ENCODE measurements at regions not wholly inside any gene's neighbourhood (a gene's known extent, or its start where the extent isn't known, plus 50 kb on each side); places are given as distances from the start of the nearest gene placed in this dataset.
"Not testable (repeated sequence)": the region's sequence is repeated elsewhere in the genome, so short reads cannot be mapped to it uniquely, and the experiment has no call there.

- no peak for TF ChIP-seq AFF4 (CRISPR knock-in tag; IDR thresholded peaks at IDR 0.05; ENCODE audit: borderline replicate concordance)
These were observed 134.3 kb downstream of the ZNF37A start (continued) for GRCh38 chr10:38228394-38228793.

GRCh38 chr10:38238479-38238878 is 144.3 kb downstream of the ZNF37A start:
- H3K36me3 Mint-ChIP-seq, result peaks cover 45% of the 10 kb centered on the region
- CTCF ChIA-PET; H3K4me1 Mint-ChIP-seq; DNase-seq (ENCODE audit: low spot score); ATAC-seq; H3K4me3 Mint-ChIP-seq; H3K27ac Mint-ChIP-seq; H3K27me3 Mint-ChIP-seq (ENCODE audit: low read depth); POLR2A ChIA-PET: not testable (repeated sequence)
- peaks cover 66% of the 10 kb centered on the region for H3K9me3 Mint-ChIP-seq

GRCh38 chr10:38242061-38242649 is 148.0 kb downstream of the ZNF37A start:
- H3K4me1 Mint-ChIP-seq; H3K27me3 Mint-ChIP-seq (ENCODE audit: low read depth); DNase-seq (ENCODE audit: low spot score); H3K4me3 Mint-ChIP-seq; ATAC-seq; CTCF ChIA-PET; POLR2A ChIA-PET; H3K27ac Mint-ChIP-seq: not testable (repeated sequence)
- Mint-ChIP-seq H3K36me3 (peaks cover 58% of the 10 kb centered on the region), H3K9me3 (peaks cover 72% of the 10 kb centered on the region)

GRCh38 chr10:38248113-38248512 is 154.0 kb downstream of the ZNF37A start:
- H3K4me3 Mint-ChIP-seq; H3K4me1 Mint-ChIP-seq; CTCF ChIA-PET; H3K27me3 Mint-ChIP-seq (ENCODE audit: low read depth); DNase-seq (ENCODE audit: low spot score); H3K27ac Mint-ChIP-seq; ATAC-seq; POLR2A ChIA-PET: not testable (repeated sequence)
- H3K9me3 Mint-ChIP-seq, result peaks cover 74% of the 10 kb centered on the region
- H3K36me3 Mint-ChIP-seq, result peaks cover 53% of the 10 kb centered on the region

GRCh38 chr10:38252551-38252950 is 158.4 kb downstream of the ZNF37A start:
- POLR2A ChIA-PET; ATAC-seq; CTCF ChIA-PET; H3K4me1 Mint-ChIP-seq; H3K27ac Mint-ChIP-seq; DNase-seq (ENCODE audit: low spot score); H3K4me3 Mint-ChIP-seq: not testable (repeated sequence)
- Mint-ChIP-seq H3K27me3 (ENCODE audit: low read depth) (peaks cover 11% of the 10 kb centered on the region), H3K9me3 (peaks cover 77% of the 10 kb centered on the region), H3K36me3 (peaks cover 48% of the 10 kb centered on the region)

- POLR2A ChIA-PET; ATAC-seq; H3K4me1 Mint-ChIP-seq; DNase-seq (ENCODE audit: low spot score); H3K27me3 Mint-ChIP-seq (ENCODE audit: low read depth); CTCF ChIA-PET; H3K27ac Mint-ChIP-seq; H3K4me3 Mint-ChIP-seq: not testable (repeated sequence)
- Mint-ChIP-seq H3K9me3 (peaks cover 43% of the 10 kb centered on the region), H3K36me3 (peaks cover 39% of the 10 kb centered on the region)
These were observed 173.4 kb downstream of the ZNF37A start for GRCh38 chr10:38267555-38267954.

- H3K4me3 Mint-ChIP-seq; POLR2A ChIA-PET; H3K27me3 Mint-ChIP-seq (ENCODE audit: low read depth); DNase-seq (ENCODE audit: low spot score); H3K27ac Mint-ChIP-seq; CTCF ChIA-PET; ATAC-seq; H3K4me1 Mint-ChIP-seq: not testable (repeated sequence)
- H3K9me3 Mint-ChIP-seq, result peaks cover 48% of the 10 kb centered on the region
- peaks cover 46% of the 10 kb centered on the region for H3K36me3 Mint-ChIP-seq
These were observed 176.9 kb downstream of the ZNF37A start for GRCh38 chr10:38271031-38271430.

GRCh38 chr10:38274879-38275278 is 180.7 kb downstream of the ZNF37A start:
- POLR2A ChIA-PET; H3K4me1 Mint-ChIP-seq; ATAC-seq; H3K27me3 Mint-ChIP-seq (ENCODE audit: low read depth); CTCF ChIA-PET; H3K4me3 Mint-ChIP-seq; DNase-seq (ENCODE audit: low spot score); H3K27ac Mint-ChIP-seq: not testable (repeated sequence)
- peaks cover 35% of the 10 kb centered on the region for H3K36me3 Mint-ChIP-seq
- H3K9me3 Mint-ChIP-seq, result peaks cover 37% of the 10 kb centered on the region

- H3K4me1 Mint-ChIP-seq; CTCF ChIA-PET; H3K4me3 Mint-ChIP-seq; ATAC-seq; DNase-seq (ENCODE audit: low spot score); H3K27ac Mint-ChIP-seq; H3K27me3 Mint-ChIP-seq (ENCODE audit: low read depth); POLR2A ChIA-PET: not testable (repeated sequence)
- Mint-ChIP-seq H3K9me3 (peaks cover 52% of the 10 kb centered on the region), H3K36me3 (peaks cover 43% of the 10 kb centered on the region)
These were observed 198.4 kb downstream of the ZNF37A start for GRCh38 chr10:38292560-38292959.

- CTCF ChIA-PET, result not testable (repeated sequence)
These were observed 216.0 kb downstream of the ZNF37A start for GRCh38 chr10:38310111-38310510.

GRCh38 chr10:38315090-38315805 is 221.1 kb downstream of the ZNF37A start:
- H3K27ac Mint-ChIP-seq; H3K4me3 Mint-ChIP-seq; CTCF ChIA-PET; DNase-seq (ENCODE audit: low spot score); ATAC-seq; H3K4me1 Mint-ChIP-seq; POLR2A ChIA-PET; H3K27me3 Mint-ChIP-seq (ENCODE audit: low read depth): not testable (repeated sequence)
- H3K36me3 Mint-ChIP-seq, result peaks cover 52% of the 10 kb centered on the region
- H3K9me3 Mint-ChIP-seq, result peaks cover 55% of the 10 kb centered on the region

More at GRCh38 chr10:38310111-38310510, 216.0 kb downstream of the ZNF37A start:
- H3K4me1 Mint-ChIP-seq; H3K27me3 Mint-ChIP-seq (ENCODE audit: low read depth); POLR2A ChIA-PET; ATAC-seq; H3K27ac Mint-ChIP-seq; DNase-seq (ENCODE audit: low spot score); H3K4me3 Mint-ChIP-seq: not testable (repeated sequence)
- Mint-ChIP-seq H3K9me3 (peaks cover 50% of the 10 kb centered on the region), H3K36me3 (peaks cover 32% of the 10 kb centered on the region)
